Psoas muscle (tissue), 7 donors: ENCODE measurements at regions not wholly inside any gene's neighbourhood (a gene's known extent, or its start where the extent isn't known, plus 50 kb on each side); places are given as distances from the start of the nearest gene placed in this dataset.

Experiments
- ATAC-seq, 4 donors: fragments of 200-7000 bp; cut with Tn5 transposase; one replicate each; pipeline ENCODE4 v1.9.1; 2020; ENCODE audit warnings: moderate library complexity in 3 of 4, mild to moderate bottlenecking in 2 of 4
- DNase-seq, 2 donors: peaks; one replicate each; pipeline ENCODE4 v3.0.0-alpha.2; 2020
- H3K27ac ChIP-seq: fragments of 200-600 bp; one replicate; pipeline ENCODE4 v1.8.0; 2022
- H3K27me3 ChIP-seq, 3 donors: fragments of 200-600 bp in 1 of 3; one replicate each; pipeline versions ENCODE4 v1.6.1 to v1.8.0; 2013 to 2022; ENCODE audit warnings: low read length in 2 of 3, mild to moderate bottlenecking in 2 of 3, moderate library complexity in 1 of 3; ENCODE audit not compliant: insufficient read depth in 3 of 3
- H3K36me3 ChIP-seq, 2 donors: fragments of 200-600 bp in 1 of 2; one replicate each; pipeline versions ENCODE4 v1.6.1 to v1.8.0; 2013 to 2022; ENCODE audit warnings: low read depth in 1 of 2, mild to moderate bottlenecking in 1 of 2, moderate library complexity in 1 of 2; ENCODE audit not compliant: insufficient read depth in 1 of 2
- H3K4me1 ChIP-seq: fragments of 200-600 bp; one replicate; pipeline ENCODE4 v1.8.0; 2022
- H3K4me3 ChIP-seq: fragments of 200-600 bp; one replicate; pipeline ENCODE4 v1.8.0; 2022; ENCODE audit warnings: mild to moderate bottlenecking
- H3K9me3 ChIP-seq: fragments of 200-600 bp; one replicate; pipeline ENCODE4 v1.8.0; 2022
- CTCF ChIP-seq: fragments of 200-600 bp; IDR thresholded peaks from one replicate; pipeline ENCODE4 v1.8.0; 2022; ENCODE audit warnings: antibody characterized with exemption
- WGBS, 3 donors: extraction: QIAGEN DNeasy Blood & Tissue Kit; methylation state at CpG; one replicate each; pipeline versions ENCODE4 v1.1.6 to v1.1.7; 2013; 5-methylcytosine and 5-hydroxymethylcytosine counted together
- intact Hi-C, 2 donors: fragments of 100-400 bp; cut with DNase I; formaldehyde crosslinking; loops; one replicate each; pipeline versions ENCODE4 v1.11.0 to v1.14.2; 2022
- donor health status: healthy with polysubstance abuse.
- donor health status: DM: no; HTN: no; CAD: no; lungs with moderate emphysema.
- donor health status: Bipolar disorder and iron deficiency.
- donor health status: healthy.
- donor health status: DM: yes; HTN: yes; CAD: no.
- donor health status: DM: no; HTN: no; CAD: no.
- donor health status: DM: yes; HTN: yes; CAD: no.

GRCh38 chr15:35764661-35765519 is 218.9 kb upstream of the DPH6 start:
- WGBS, 3 donors: 87 to 93% (median 93%) methylated on average over 5 of the region's 5 CpGs
- Histone ChIP-seq H3K36me3 (no peaks in the 10 kb centered on the region), H3K9me3 (no peaks in the 10 kb centered on the region), H3K27ac (no peak overlapping the region), H3K4me3 (no peak overlapping the region), H3K4me1 (no peaks in the 10 kb centered on the region), H3K27me3 (no peaks in the 10 kb centered on the region)
- intact Hi-C loops: no loop called here
- no peak for ATAC-seq
- no peak for TF ChIP-seq CTCF
- DNase-seq: no peak

GRCh38 chr15:35768949-35769348 is 223.0 kb upstream of the DPH6 start:
- 61 to 68% (median 63%) methylated on average over 1 of the region's 1 CpG for WGBS, 3 donors

GRCh38 chr15:35769656-35770055 is 223.7 kb upstream of the DPH6 start:
- H3K27me3 ChIP-seq: no peaks in the 10 kb centered on the region
- no peaks in the 10 kb centered on the region for H3K4me1 ChIP-seq
- DNase-seq: no peak
- no peaks in the 10 kb centered on the region for H3K9me3 ChIP-seq
- H3K4me3 ChIP-seq: no peak overlapping the region
- H3K27ac ChIP-seq: no peak overlapping the region
- no peak for ATAC-seq
- no peaks in the 10 kb centered on the region for H3K36me3 ChIP-seq
- no peak for TF ChIP-seq CTCF
- WGBS, 3 donors: 80 to 90% (median 89%) methylated on average over 2 of the region's 2 CpGs
- intact Hi-C loops: no loop called here

More at GRCh38 chr15:35768949-35769348, 223.0 kb upstream of the DPH6 start:
- no peak overlapping the region for H3K27ac ChIP-seq
- no peak for TF ChIP-seq CTCF
- H3K27me3 ChIP-seq: no peaks in the 10 kb centered on the region
- no peaks in the 10 kb centered on the region for H3K9me3 ChIP-seq
- DNase-seq (no peak), ATAC-seq (no peak)
- no peaks in the 10 kb centered on the region for H3K4me1 ChIP-seq
- intact Hi-C loops: no loop called here
- H3K36me3 ChIP-seq: no peaks in the 10 kb centered on the region
- no peak overlapping the region for H3K4me3 ChIP-seq

- H3K36me3 ChIP-seq: no peaks in the 10 kb centered on the region
- no peaks in the 10 kb centered on the region for H3K9me3 ChIP-seq
- DNase-seq (no peak), ATAC-seq (no peak)
- no peak overlapping the region for H3K4me3 ChIP-seq
- no peaks in the 10 kb centered on the region for H3K27me3 ChIP-seq
- no peak for TF ChIP-seq CTCF
- no peak overlapping the region for H3K27ac ChIP-seq
- 73 to 93% (median 76%) methylated on average over 5 of the region's 5 CpGs for WGBS, 3 donors
- intact Hi-C loops: no loop called here
- H3K4me1 ChIP-seq: no peaks in the 10 kb centered on the region
Measured at GRCh38 chr15:35771746-35772442, 225.9 kb upstream of the DPH6 start.
